ENCODE measurements at regions not wholly inside any gene's neighbourhood (a gene's known extent, or its start where the extent isn't known, plus 50 kb on each side); places are given as distances from the start of the nearest gene placed in this dataset.

GRCh38 chr2:120863661-120864320 lies 128.1 kb downstream of the GLI2 start:
- TF ChIP-seq POLR2AphosphoS5 (IDR thresholded peaks at IDR 0.05) (no peak), CTCF (IDR thresholded peaks at IDR 0.05) (no peak), POLR2A (IDR thresholded peaks at IDR 0.05) (no peak)
